BJ (cell line): ENCODE measurements at regions not wholly inside any gene's neighbourhood (a gene's known extent, or its start where the extent isn't known, plus 50 kb on each side); places are given as distances from the start of the nearest gene placed in this dataset.
"Not testable (repeated sequence)": the region's sequence is repeated elsewhere in the genome, so short reads cannot be mapped to it uniquely, and the experiment has no call there.

Experiments
- CTCF ChIA-PET: fragments of 350-600 bp; formaldehyde crosslinking; extraction: SDS; loops from one replicate; lab custom pipeline; 2021; ENCODE audit warnings: antibody characterized with exemption, inconsistent platforms; lab: Yijun Ruan, JAX
- POLR2A ChIA-PET: fragments of 300-600 bp; sonication (Branson Sonifier 250); formaldehyde crosslinking; extraction: SDS; loops from one replicate; lab custom pipeline; 2021; ENCODE audit warnings: antibody characterized with exemption; lab: Charles Lee
- DNase-seq: peaks from one replicate; pipeline ENCODE4 v3.0.0-alpha.2; 2011; ENCODE audit warnings: low read depth
- H3K27me3 ChIP-seq: 2 replicates; pipeline ENCODE4 v1.6.0; 2011; ENCODE audit warnings: low read length; ENCODE audit not compliant: control insufficient read depth, insufficient read depth
- H3K36me3 ChIP-seq: 2 replicates; pipeline ENCODE4 v1.5.1; 2011; ENCODE audit warnings: low read length; ENCODE audit not compliant: control insufficient read depth, insufficient read depth
- H3K4me3 ChIP-seq: 2 replicates; pipeline ENCODE4 v1.5.1; 2011; ENCODE audit warnings: low read depth, mild to moderate bottlenecking, control low read depth, low read length
- CTCF ChIP-seq: IDR thresholded peaks from 2 replicates; pipeline ENCODE4 v1.5.1; 2011; ENCODE audit warnings: low read depth, mild to moderate bottlenecking, control low read depth, inconsistent platforms, low read length, moderate library complexity; ENCODE audit not compliant: insufficient read depth

GRCh38 chr5:42317575-42317974 is 105.7 kb upstream of the GHR start:
- TF ChIP-seq CTCF, result no peak
- H3K36me3 ChIP-seq, result no peaks in the 10 kb centered on the region
- CTCF ChIA-PET, result no interaction called here
- no peak for DNase-seq
- POLR2A ChIA-PET, result no interaction called here
- H3K27me3 ChIP-seq, result no peaks in the 10 kb centered on the region
- no peak overlapping the region for H3K4me3 ChIP-seq

GRCh38 chr5:42319546-42319945 is 103.7 kb upstream of the GHR start:
- POLR2A ChIA-PET, H3K27me3 ChIP-seq, H3K4me3 ChIP-seq, CTCF ChIA-PET, DNase-seq, H3K36me3 ChIP-seq: not testable (repeated sequence)

- ChIA-PET POLR2A (no interaction called here), CTCF (interaction anchor here (1.1 kb wide), 1 partner anchor 27 kb away, joined by 4 read pairs; no protein-coding TSS in a partner anchor)
- no peak for DNase-seq
- no peak overlapping the region for H3K4me3 ChIP-seq
- no peaks in the 10 kb centered on the region for H3K36me3 ChIP-seq
- TF ChIP-seq CTCF, result no peak
- H3K27me3 ChIP-seq, result no peaks in the 10 kb centered on the region
Measured at GRCh38 chr5:42321785-42322184, 101.5 kb upstream of the GHR start.

- ChIA-PET CTCF (no interaction called here), POLR2A (no interaction called here)
- H3K36me3 ChIP-seq, result no peaks in the 10 kb centered on the region
- TF ChIP-seq CTCF, result no peak
- no peaks in the 10 kb centered on the region for H3K27me3 ChIP-seq
- no peak for DNase-seq
- no peak overlapping the region for H3K4me3 ChIP-seq
Measured at GRCh38 chr5:42337143-42337542, 86.1 kb upstream of the GHR start.

- no peak for TF ChIP-seq CTCF
- no peak for DNase-seq
- H3K4me3 ChIP-seq, result no peak overlapping the region
- ChIA-PET POLR2A (no interaction called here), CTCF (no interaction called here)
- H3K36me3 ChIP-seq, result no peaks in the 10 kb centered on the region
- H3K27me3 ChIP-seq, result no peaks in the 10 kb centered on the region
Measured at GRCh38 chr5:42337607-42338006, 85.6 kb upstream of the GHR start.

GRCh38 chr5:42338136-42338535 is 85.1 kb upstream of the GHR start:
- Histone ChIP-seq H3K4me3 (no peak overlapping the region), H3K27me3 (no peaks in the 10 kb centered on the region), H3K36me3 (no peaks in the 10 kb centered on the region)
- TF ChIP-seq CTCF, result no peak
- no peak for DNase-seq
- ChIA-PET POLR2A (no interaction called here), CTCF (no interaction called here)
